ENCODE measurements at regions not wholly inside any gene's neighbourhood (a gene's known extent, or its start where the extent isn't known, plus 50 kb on each side); places are given as distances from the start of the nearest gene placed in this dataset.

DNA sequence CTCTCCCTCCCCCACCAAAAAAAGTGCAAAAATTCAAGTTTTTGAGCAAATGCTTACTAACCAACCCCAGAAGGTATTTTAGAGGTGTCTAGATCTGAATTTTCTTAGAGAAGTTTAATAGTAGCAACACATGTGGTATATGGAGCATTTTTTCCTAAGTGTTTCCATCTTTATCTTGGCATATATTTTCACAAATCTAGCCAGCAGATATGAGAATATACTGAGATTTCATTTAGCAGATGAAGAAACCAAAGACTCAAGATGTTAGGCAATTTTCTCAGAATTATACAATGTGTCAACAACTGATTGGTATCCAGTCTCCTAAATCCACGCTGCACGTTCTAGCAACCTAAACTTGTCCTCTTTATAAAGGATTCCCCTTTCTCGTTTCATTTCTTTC lies 245.5 kb upstream of the CXXC4 start:
- H2AFZ ChIP-seq: no peak overlapping the region
- H3K4me1 ChIP-seq (ENCODE audit: insufficient read depth): no peaks in the 10 kb centered on the region
- TF ChIP-seq EZH2 (IDR thresholded peaks at IDR 0.05; ENCODE audit: borderline replicate concordance) (no peak), EZH2phosphoT487 (IDR thresholded peaks at IDR 0.05; ENCODE audit: low read depth, severe bottlenecking, unreplicated experiment) (no peak)
- TF ChIP-seq, protein P1, sequence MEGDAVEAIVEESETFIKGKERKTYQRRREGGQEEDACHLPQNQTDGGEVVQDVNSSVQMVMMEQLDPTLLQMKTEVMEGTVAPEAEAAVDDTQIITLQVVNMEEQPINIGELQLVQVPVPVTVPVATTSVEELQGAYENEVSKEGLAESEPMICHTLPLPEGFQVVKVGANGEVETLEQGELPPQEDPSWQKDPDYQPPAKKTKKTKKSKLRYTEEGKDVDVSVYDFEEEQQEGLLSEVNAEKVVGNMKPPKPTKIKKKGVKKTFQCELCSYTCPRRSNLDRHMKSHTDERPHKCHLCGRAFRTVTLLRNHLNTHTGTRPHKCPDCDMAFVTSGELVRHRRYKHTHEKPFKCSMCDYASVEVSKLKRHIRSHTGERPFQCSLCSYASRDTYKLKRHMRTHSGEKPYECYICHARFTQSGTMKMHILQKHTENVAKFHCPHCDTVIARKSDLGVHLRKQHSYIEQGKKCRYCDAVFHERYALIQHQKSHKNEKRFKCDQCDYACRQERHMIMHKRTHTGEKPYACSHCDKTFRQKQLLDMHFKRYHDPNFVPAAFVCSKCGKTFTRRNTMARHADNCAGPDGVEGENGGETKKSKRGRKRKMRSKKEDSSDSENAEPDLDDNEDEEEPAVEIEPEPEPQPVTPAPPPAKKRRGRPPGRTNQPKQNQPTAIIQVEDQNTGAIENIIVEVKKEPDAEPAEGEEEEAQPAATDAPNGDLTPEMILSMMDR (IDR thresholded peaks at IDR 0.05; ENCODE audit: poor library complexity): no peak
- no peaks in the 10 kb centered on the region for H3K27me3 ChIP-seq
- H3K9me3 ChIP-seq (ENCODE audit: low read depth): no peaks in the 10 kb centered on the region
- H3K9me2 ChIP-seq (replicated peaks; ENCODE audit: insufficient read depth): no peaks in the 10 kb centered on the region
- H3K4me3 ChIP-seq: no peak overlapping the region
- H3K27ac ChIP-seq: no peak overlapping the region
- no peak overlapping the region for H3K4me2 ChIP-seq
- no peaks in the 10 kb centered on the region for H4K20me1 ChIP-seq (ENCODE audit: insufficient read depth, poor library complexity, severe bottlenecking)
- 89% methylated on average over 3 of the region's 3 CpGs for WGBS (ENCODE audit: low lambda C conversion rate, missing lambda C conversion rate)
- no peak for DNase-seq (ENCODE audit: low spot score)
- H3K36me3 ChIP-seq (replicated peaks; ENCODE audit: insufficient read depth, low read depth): no peaks in the 10 kb centered on the region
- no peaks in the 10 kb centered on the region for H3K79me2 ChIP-seq

DNA sequence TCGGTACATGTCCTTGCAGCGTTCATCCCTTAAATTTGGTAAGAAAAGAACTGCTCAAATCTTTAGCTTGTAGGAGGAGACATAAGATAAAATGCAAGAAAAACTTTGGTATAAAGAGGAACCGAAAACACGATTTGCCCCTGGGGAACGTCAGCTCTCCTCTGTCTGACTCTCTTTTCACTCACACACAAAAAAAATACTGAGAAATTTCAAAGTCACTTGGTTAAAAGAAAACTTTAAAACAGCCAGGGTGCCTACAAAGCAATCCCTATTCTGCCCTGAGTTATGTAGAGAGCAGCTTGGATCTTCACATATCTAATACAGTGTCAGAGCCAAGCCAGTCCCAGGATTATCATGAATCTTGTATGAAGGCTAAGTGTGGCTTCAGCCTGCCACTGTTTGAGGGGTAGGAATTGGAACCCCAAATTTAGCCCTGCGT lies 248.5 kb upstream of the CXXC4 start:
- H3K27ac ChIP-seq: no peak overlapping the region
- no peak for DNase-seq (ENCODE audit: low spot score)
- no peaks in the 10 kb centered on the region for H3K4me1 ChIP-seq (ENCODE audit: insufficient read depth)
- no peaks in the 10 kb centered on the region for H3K9me3 ChIP-seq (ENCODE audit: low read depth)
- H3K4me3 ChIP-seq: no peak overlapping the region
- no peak overlapping the region for H3K4me2 ChIP-seq
- no peaks in the 10 kb centered on the region for H3K27me3 ChIP-seq
- H4K20me1 ChIP-seq (ENCODE audit: insufficient read depth, poor library complexity, severe bottlenecking): no peaks in the 10 kb centered on the region
- H3K9me2 ChIP-seq (replicated peaks; ENCODE audit: insufficient read depth): no peaks in the 10 kb centered on the region
- H2AFZ ChIP-seq: no peak overlapping the region
- H3K79me2 ChIP-seq: no peaks in the 10 kb centered on the region
- no peaks in the 10 kb centered on the region for H3K36me3 ChIP-seq (replicated peaks; ENCODE audit: insufficient read depth, low read depth)
- TF ChIP-seq, protein P1 (IDR thresholded peaks at IDR 0.05; ENCODE audit: poor library complexity): no peak
- TF ChIP-seq EZH2 (IDR thresholded peaks at IDR 0.05; ENCODE audit: borderline replicate concordance) (no peak), EZH2phosphoT487 (IDR thresholded peaks at IDR 0.05; ENCODE audit: low read depth, severe bottlenecking, unreplicated experiment) (no peak)
- 93% methylated on average over 6 of the region's 6 CpGs for WGBS (ENCODE audit: low lambda C conversion rate, missing lambda C conversion rate)

DNA sequence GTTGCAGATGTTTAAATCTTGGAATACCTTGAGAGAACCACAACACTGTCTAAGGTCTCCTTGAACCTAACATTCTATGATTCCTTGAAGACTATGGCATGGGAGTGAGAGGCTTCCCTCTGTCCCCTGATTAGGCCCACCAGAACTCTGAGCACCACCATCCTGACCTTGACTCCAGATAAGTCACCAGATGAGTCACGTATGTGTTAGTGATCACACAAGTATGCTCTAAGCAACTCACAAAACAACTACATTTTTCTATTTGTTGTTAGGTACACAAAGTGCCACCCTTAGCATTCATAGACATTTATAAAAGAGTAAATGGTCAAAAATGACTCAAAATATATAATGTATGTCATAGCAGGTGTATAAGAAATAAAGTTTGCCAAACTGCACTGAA lies 252.9 kb upstream of the CXXC4 start:
- TF ChIP-seq, protein P1 (IDR thresholded peaks at IDR 0.05; ENCODE audit: poor library complexity): no peak
- no peak for TF ChIP-seq EZH2phosphoT487 (IDR thresholded peaks at IDR 0.05; ENCODE audit: low read depth, severe bottlenecking, unreplicated experiment)
- TF ChIP-seq EZH2 (IDR thresholded peaks at IDR 0.05; ENCODE audit: borderline replicate concordance): no peak
- H3K36me3 ChIP-seq (replicated peaks; ENCODE audit: insufficient read depth, low read depth): no peaks in the 10 kb centered on the region
- no peaks in the 10 kb centered on the region for H3K79me2 ChIP-seq
- H3K4me1 ChIP-seq (ENCODE audit: insufficient read depth): no peaks in the 10 kb centered on the region
- H3K4me3 ChIP-seq: no peak overlapping the region
- no peaks in the 10 kb centered on the region for H4K20me1 ChIP-seq (ENCODE audit: insufficient read depth, poor library complexity, severe bottlenecking)
- H3K9me2 ChIP-seq (replicated peaks; ENCODE audit: insufficient read depth): no peaks in the 10 kb centered on the region
- no peak overlapping the region for H3K4me2 ChIP-seq
- WGBS (ENCODE audit: low lambda C conversion rate, missing lambda C conversion rate): 76% methylated on average over 1 of the region's 1 CpG
- no peaks in the 10 kb centered on the region for H3K9me3 ChIP-seq (ENCODE audit: low read depth)
- H3K27ac ChIP-seq: no peak overlapping the region
- no peaks in the 10 kb centered on the region for H3K27me3 ChIP-seq
- no peak overlapping the region for H2AFZ ChIP-seq
- no peak for DNase-seq (ENCODE audit: low spot score)

DNA sequence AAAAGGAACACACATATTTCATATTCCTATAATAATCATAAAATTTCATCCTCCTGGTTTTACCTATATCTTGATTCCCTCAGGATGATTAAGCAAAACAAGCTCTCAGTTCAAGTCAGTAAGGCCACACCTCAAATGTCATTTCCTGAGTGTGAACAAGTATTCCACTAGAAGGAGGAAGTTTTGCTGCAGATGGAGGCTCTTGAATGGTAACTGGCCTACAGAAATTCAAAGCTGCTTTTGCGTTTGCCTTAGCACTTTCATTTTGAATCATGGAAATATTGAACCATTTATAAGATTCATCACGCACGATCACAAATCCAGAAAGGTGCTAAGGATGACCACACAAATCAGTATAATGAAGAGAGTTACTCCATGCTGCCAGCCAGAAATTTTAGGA lies 254.4 kb upstream of the CXXC4 start:
- Histone ChIP-seq H3K4me2 (no peak overlapping the region), H3K9me3 (ENCODE audit: low read depth) (no peaks in the 10 kb centered on the region)

More for the DNA sequence above, 254.4 kb upstream of the CXXC4 start:
- Histone ChIP-seq H3K27me3 (no peaks in the 10 kb centered on the region), H4K20me1 (ENCODE audit: insufficient read depth, poor library complexity, severe bottlenecking) (no peaks in the 10 kb centered on the region), H3K79me2 (no peaks in the 10 kb centered on the region), H3K36me3 (replicated peaks; ENCODE audit: insufficient read depth, low read depth) (no peaks in the 10 kb centered on the region), H3K27ac (no peak overlapping the region), H2AFZ (no peak overlapping the region), H3K4me1 (ENCODE audit: insufficient read depth) (no peaks in the 10 kb centered on the region), H3K4me3 (no peak overlapping the region), H3K9me2 (replicated peaks; ENCODE audit: insufficient read depth) (no peaks in the 10 kb centered on the region)
- 96% methylated on average over 3 of the region's 3 CpGs for WGBS (ENCODE audit: low lambda C conversion rate, missing lambda C conversion rate)
- TF ChIP-seq EZH2phosphoT487 (IDR thresholded peaks at IDR 0.05; ENCODE audit: low read depth, severe bottlenecking, unreplicated experiment) (no peak), EZH2 (IDR thresholded peaks at IDR 0.05; ENCODE audit: borderline replicate concordance) (no peak)
- TF ChIP-seq, protein P1 (IDR thresholded peaks at IDR 0.05; ENCODE audit: poor library complexity): no peak
- no peak for DNase-seq (ENCODE audit: low spot score)
